ENCODE measurements at regions not wholly inside any gene's neighbourhood (a gene's known extent, or its start where the extent isn't known, plus 50 kb on each side); places are given as distances from the start of the nearest gene placed in this dataset.

- Histone ChIP-seq H3K27ac (no peak overlapping the region), H3K36me3 (no peaks in the 10 kb centered on the region), H3K27me3 (no peaks in the 10 kb centered on the region), H3K4me3 (no peak overlapping the region), H3K4me1 (no peaks in the 10 kb centered on the region), H3K9me3 (no peaks in the 10 kb centered on the region)
- 73 to 79% methylated on average over 4 of the region's 4 CpGs for WGBS, 2 donors
- no peak for TF ChIP-seq POLR2A (IDR thresholded peaks at IDR 0.05)
- TF ChIP-seq CTCF (IDR thresholded peaks at IDR 0.05), result no peak
- intact Hi-C loops (cut with DNase I), result no loop called here
- DNase-seq, result no peak
These were observed 92.2 kb upstream of the CWC22 start for GRCh38 chr2:180099308-180099707.

- Histone ChIP-seq H3K27me3 (no peaks in the 10 kb centered on the region), H3K4me1 (no peaks in the 10 kb centered on the region), H3K4me3 (no peak overlapping the region), H3K36me3 (no peaks in the 10 kb centered on the region), H3K9me3 (no peaks in the 10 kb centered on the region), H3K27ac (no peak overlapping the region)
- TF ChIP-seq CTCF (IDR thresholded peaks at IDR 0.05) (no peak), POLR2A (IDR thresholded peaks at IDR 0.05) (no peak)
- intact Hi-C loops (cut with DNase I), result no loop called here
- no peak for DNase-seq
These were observed 78.0 kb upstream of the CWC22 start for GRCh38 chr2:180085144-180085543.

- intact Hi-C loops (cut with DNase I), result no loop called here
- Histone ChIP-seq H3K27me3 (no peaks in the 10 kb centered on the region), H3K4me3 (no peak overlapping the region), H3K36me3 (no peaks in the 10 kb centered on the region), H3K4me1 (no peaks in the 10 kb centered on the region), H3K9me3 (no peaks in the 10 kb centered on the region), H3K27ac (no peak overlapping the region)
- no peak for DNase-seq
- TF ChIP-seq CTCF (IDR thresholded peaks at IDR 0.05), result peak in 5 of 6 experiments; percentile 8 to 70 (median 48)
- TF ChIP-seq POLR2A (IDR thresholded peaks at IDR 0.05), result no peak
- WGBS, 2 donors, result 11 to 14% methylated on average over 3 of the region's 3 CpGs
These were observed 70.3 kb upstream of the CWC22 start for GRCh38 chr2:180077295-180077906.

- 82 to 89% methylated on average over 4 of the region's 4 CpGs for WGBS, 2 donors
- no peak for DNase-seq
- Histone ChIP-seq H3K27ac (no peak overlapping the region), H3K27me3 (no peaks in the 10 kb centered on the region), H3K4me1 (no peaks in the 10 kb centered on the region), H3K9me3 (no peaks in the 10 kb centered on the region), H3K4me3 (no peak overlapping the region), H3K36me3 (no peaks in the 10 kb centered on the region)
- intact Hi-C loops (cut with DNase I), result no loop called here
- TF ChIP-seq CTCF (IDR thresholded peaks at IDR 0.05), result no peak
- TF ChIP-seq POLR2A (IDR thresholded peaks at IDR 0.05), result no peak
These were observed 68.8 kb upstream of the CWC22 start for GRCh38 chr2:180075870-180076269.

- intact Hi-C loops (cut with DNase I), result no loop called here
- DNase-seq, result no peak
- Histone ChIP-seq H3K27me3 (no peaks in the 10 kb centered on the region), H3K36me3 (no peaks in the 10 kb centered on the region), H3K4me1 (no peaks in the 10 kb centered on the region), H3K27ac (no peak overlapping the region), H3K9me3 (peaks cover 0 to 4% (median 0%) of the 10 kb centered on the region in 3 donors), H3K4me3 (no peak overlapping the region)
- 69 to 87% methylated on average over 3 of the region's 3 CpGs for WGBS, 2 donors
- TF ChIP-seq POLR2A (IDR thresholded peaks at IDR 0.05) (no peak), CTCF (IDR thresholded peaks at IDR 0.05) (no peak)
These were observed 64.7 kb upstream of the CWC22 start for GRCh38 chr2:180071797-180072196.
